Calu3 (cell line): ENCODE measurements at regions not wholly inside any gene's neighbourhood (a gene's known extent, or its start where the extent isn't known, plus 50 kb on each side); places are given as distances from the start of the nearest gene placed in this dataset.
A peak's percentile ranks its signal among the peaks of the same experiment; 100 is the strongest.

Source experiments
- BruUV-seq: library from RNA; stranded (reverse); fragments of 400-500 nt; replicated peaks from 2 replicates; lab custom pipeline; 2021; lab: Mats Ljungman, UMichigan
- CTCF ChIA-PET: fragments of 300-600 bp; sonication (Branson Sonifier 250); formaldehyde crosslinking; loops from one replicate; lab custom pipeline; 2022; ENCODE audit warnings: antibody characterized with exemption; lab: Charles Lee
- DNase-seq: peaks from one replicate; pipeline ENCODE4 v3.0.0; 2022
- H3K27ac Mint-ChIP-seq: one replicate; pipeline ENCODE4 v1.8.0; 2022; ENCODE audit warnings: mixed read lengths; ENCODE audit not compliant: unreplicated experiment
- H3K27me3 Mint-ChIP-seq: one replicate; pipeline ENCODE4 v1.8.0; 2022; ENCODE audit warnings: mixed read lengths; ENCODE audit not compliant: unreplicated experiment
- H3K36me3 Mint-ChIP-seq: one replicate; pipeline ENCODE4 v1.8.0; 2022; ENCODE audit warnings: mild to moderate bottlenecking, moderate library complexity, mixed read lengths; ENCODE audit not compliant: insufficient read depth, unreplicated experiment
- H3K4me1 Mint-ChIP-seq: one replicate; pipeline ENCODE4 v1.8.0; 2022; ENCODE audit warnings: mild to moderate bottlenecking, low read depth, mixed read lengths; ENCODE audit not compliant: unreplicated experiment
- H3K4me3 Mint-ChIP-seq: one replicate; pipeline ENCODE4 v1.8.0; 2022; ENCODE audit warnings: mild to moderate bottlenecking, low read depth, moderate library complexity, mixed read lengths; ENCODE audit not compliant: unreplicated experiment
- H3K9me3 Mint-ChIP-seq: one replicate; pipeline ENCODE4 v1.8.0; 2022; ENCODE audit warnings: low read depth, mixed read lengths; ENCODE audit not compliant: unreplicated experiment
- intact Hi-C: fragments of 100-400 bp; cut with micrococcal nuclease; formaldehyde crosslinking; loops from one replicate; pipeline ENCODE4 v1.10.0; 2022; ENCODE audit not compliant: unreplicated experiment
- TF ChIP-seq, protein P1 (sequence below): fragments of 200-600 bp; IDR thresholded peaks from one replicate; pipeline ENCODE4 v1.8.0; 2022; ENCODE audit warnings: antibody characterized with exemption; ENCODE audit not compliant: unreplicated experiment

GRCh38 chr18:54752185-54752584 lies 76.1 kb upstream of the RAB27B start:
- DNase-seq: no peak
- no peaks in the 10 kb centered on the region for H3K27me3 Mint-ChIP-seq
- no peaks in the 10 kb centered on the region for H3K9me3 Mint-ChIP-seq
- BruUV-seq: no TSS peak
- H3K4me3 Mint-ChIP-seq: no peak overlapping the region
- TF ChIP-seq, protein P1, sequence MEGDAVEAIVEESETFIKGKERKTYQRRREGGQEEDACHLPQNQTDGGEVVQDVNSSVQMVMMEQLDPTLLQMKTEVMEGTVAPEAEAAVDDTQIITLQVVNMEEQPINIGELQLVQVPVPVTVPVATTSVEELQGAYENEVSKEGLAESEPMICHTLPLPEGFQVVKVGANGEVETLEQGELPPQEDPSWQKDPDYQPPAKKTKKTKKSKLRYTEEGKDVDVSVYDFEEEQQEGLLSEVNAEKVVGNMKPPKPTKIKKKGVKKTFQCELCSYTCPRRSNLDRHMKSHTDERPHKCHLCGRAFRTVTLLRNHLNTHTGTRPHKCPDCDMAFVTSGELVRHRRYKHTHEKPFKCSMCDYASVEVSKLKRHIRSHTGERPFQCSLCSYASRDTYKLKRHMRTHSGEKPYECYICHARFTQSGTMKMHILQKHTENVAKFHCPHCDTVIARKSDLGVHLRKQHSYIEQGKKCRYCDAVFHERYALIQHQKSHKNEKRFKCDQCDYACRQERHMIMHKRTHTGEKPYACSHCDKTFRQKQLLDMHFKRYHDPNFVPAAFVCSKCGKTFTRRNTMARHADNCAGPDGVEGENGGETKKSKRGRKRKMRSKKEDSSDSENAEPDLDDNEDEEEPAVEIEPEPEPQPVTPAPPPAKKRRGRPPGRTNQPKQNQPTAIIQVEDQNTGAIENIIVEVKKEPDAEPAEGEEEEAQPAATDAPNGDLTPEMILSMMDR: no peak
- CTCF ChIA-PET: no interaction called here
- no peak overlapping the region for H3K27ac Mint-ChIP-seq
- H3K4me1 Mint-ChIP-seq: peaks cover 36% of the 10 kb centered on the region
- no peaks in the 10 kb centered on the region for H3K36me3 Mint-ChIP-seq
- intact Hi-C loops: no loop called here

- Mint-ChIP-seq H3K27me3 (no peaks in the 10 kb centered on the region), H3K27ac (no peak overlapping the region), H3K4me3 (no peak overlapping the region), H3K4me1 (peaks cover 39% of the 10 kb centered on the region), H3K9me3 (no peaks in the 10 kb centered on the region), H3K36me3 (no peaks in the 10 kb centered on the region)
- BruUV-seq: no TSS peak
- TF ChIP-seq, protein P1: no peak
- no peak for DNase-seq
- intact Hi-C loops: no loop called here
- CTCF ChIA-PET: interaction anchor here (0.6 to 0.7 kb wide), 2 partner anchors 19 to 118 kb away, joined by 3 to 4 read pairs; no protein-coding TSS in a partner anchor
Measured at GRCh38 chr18:54755456-54755855, 72.8 kb upstream of the RAB27B start.

DNA sequence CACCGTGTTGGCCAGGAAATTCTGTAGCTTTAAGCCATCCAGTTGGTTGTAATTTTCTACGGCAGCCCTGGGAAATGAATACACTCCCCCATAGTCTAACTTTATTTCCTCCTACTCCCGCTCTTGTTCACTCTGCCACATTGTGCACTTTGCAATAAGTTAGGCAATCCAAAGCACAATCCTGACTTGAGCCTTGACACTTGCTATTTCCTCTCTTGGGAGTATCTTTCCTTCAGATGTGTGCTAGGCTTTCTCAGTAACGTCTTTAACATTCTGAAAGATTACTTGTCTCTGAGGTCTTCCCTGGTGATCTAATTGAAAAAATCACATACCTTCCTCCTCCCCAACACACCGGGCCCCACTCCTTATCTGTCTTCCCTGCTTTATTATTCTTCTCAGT lies 65.9 kb upstream of the RAB27B start:
- H3K27ac Mint-ChIP-seq: peak overlapping the region; percentile 13
- TF ChIP-seq, protein P1: no peak
- DNase-seq: no peak
- BruUV-seq: no TSS peak
- intact Hi-C loops: no loop called here
- peaks cover 66% of the 10 kb centered on the region for H3K4me1 Mint-ChIP-seq
- CTCF ChIA-PET: interaction anchor here (1.0 kb wide), 1 partner anchor 17 kb away, joined by 3 read pairs; no protein-coding TSS in a partner anchor
- peaks cover 18% of the 10 kb centered on the region for H3K36me3 Mint-ChIP-seq
- no peaks in the 10 kb centered on the region for H3K9me3 Mint-ChIP-seq
- no peak overlapping the region for H3K4me3 Mint-ChIP-seq
- H3K27me3 Mint-ChIP-seq: no peaks in the 10 kb centered on the region

- intact Hi-C loops: no loop called here
- TF ChIP-seq, protein P1: no peak
Measured at GRCh38 chr18:54764786-54765185, 63.5 kb upstream of the RAB27B start.

More at GRCh38 chr18:54764786-54765185, 63.5 kb upstream of the RAB27B start:
- no peak for DNase-seq
- CTCF ChIA-PET: interaction anchor here (1.2 kb wide), 1 partner anchor 10 kb away, joined by 6 read pairs; no protein-coding TSS in a partner anchor
- Mint-ChIP-seq H3K4me3 (peak overlapping the region; percentile 23), H3K4me1 (peaks cover 82% of the 10 kb centered on the region), H3K27ac (peak overlapping the region; percentile 82), H3K9me3 (no peaks in the 10 kb centered on the region), H3K36me3 (peaks cover 18% of the 10 kb centered on the region), H3K27me3 (no peaks in the 10 kb centered on the region)
- BruUV-seq: no TSS peak
